ENCODE measurements at regions not wholly inside any gene's neighbourhood (a gene's known extent, or its start where the extent isn't known, plus 50 kb on each side); places are given as distances from the start of the nearest gene placed in this dataset.

DNA sequence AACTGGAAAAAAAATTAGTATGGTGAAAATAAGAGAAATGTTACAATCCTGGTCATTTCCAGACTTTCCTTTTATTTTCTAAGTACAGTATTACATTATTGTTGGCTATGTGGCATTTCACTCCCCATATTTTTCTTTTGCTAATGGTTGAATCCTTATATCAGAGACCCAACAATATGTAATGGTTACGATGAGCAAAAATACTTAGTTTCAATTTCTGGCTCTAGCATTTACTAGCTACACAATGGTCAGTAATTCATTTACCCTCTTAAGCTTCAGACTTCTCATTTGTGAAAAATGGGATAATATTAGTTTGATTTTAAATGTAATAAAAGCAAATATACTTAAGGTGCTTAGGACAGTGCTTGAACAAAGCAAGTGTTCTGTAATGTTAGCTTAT lies 942.9 kb upstream of the PABPC4L start:
- TF ChIP-seq, protein P1, sequence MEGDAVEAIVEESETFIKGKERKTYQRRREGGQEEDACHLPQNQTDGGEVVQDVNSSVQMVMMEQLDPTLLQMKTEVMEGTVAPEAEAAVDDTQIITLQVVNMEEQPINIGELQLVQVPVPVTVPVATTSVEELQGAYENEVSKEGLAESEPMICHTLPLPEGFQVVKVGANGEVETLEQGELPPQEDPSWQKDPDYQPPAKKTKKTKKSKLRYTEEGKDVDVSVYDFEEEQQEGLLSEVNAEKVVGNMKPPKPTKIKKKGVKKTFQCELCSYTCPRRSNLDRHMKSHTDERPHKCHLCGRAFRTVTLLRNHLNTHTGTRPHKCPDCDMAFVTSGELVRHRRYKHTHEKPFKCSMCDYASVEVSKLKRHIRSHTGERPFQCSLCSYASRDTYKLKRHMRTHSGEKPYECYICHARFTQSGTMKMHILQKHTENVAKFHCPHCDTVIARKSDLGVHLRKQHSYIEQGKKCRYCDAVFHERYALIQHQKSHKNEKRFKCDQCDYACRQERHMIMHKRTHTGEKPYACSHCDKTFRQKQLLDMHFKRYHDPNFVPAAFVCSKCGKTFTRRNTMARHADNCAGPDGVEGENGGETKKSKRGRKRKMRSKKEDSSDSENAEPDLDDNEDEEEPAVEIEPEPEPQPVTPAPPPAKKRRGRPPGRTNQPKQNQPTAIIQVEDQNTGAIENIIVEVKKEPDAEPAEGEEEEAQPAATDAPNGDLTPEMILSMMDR (IDR thresholded peaks at IDR 0.05; ENCODE audit: unreplicated experiment in 3 of 3): no peak
- no peak overlapping the region for H3K27ac Mint-ChIP-seq
- no peaks in the 10 kb centered on the region for H3K9me3 Mint-ChIP-seq
- no peaks in the 10 kb centered on the region for H3K27me3 Mint-ChIP-seq (ENCODE audit: low read depth)
- no peak overlapping the region for H3K4me3 Mint-ChIP-seq
- no peaks in the 10 kb centered on the region for H3K4me1 Mint-ChIP-seq
- H3K36me3 Mint-ChIP-seq (ENCODE audit: low read depth): no peaks in the 10 kb centered on the region

DNA sequence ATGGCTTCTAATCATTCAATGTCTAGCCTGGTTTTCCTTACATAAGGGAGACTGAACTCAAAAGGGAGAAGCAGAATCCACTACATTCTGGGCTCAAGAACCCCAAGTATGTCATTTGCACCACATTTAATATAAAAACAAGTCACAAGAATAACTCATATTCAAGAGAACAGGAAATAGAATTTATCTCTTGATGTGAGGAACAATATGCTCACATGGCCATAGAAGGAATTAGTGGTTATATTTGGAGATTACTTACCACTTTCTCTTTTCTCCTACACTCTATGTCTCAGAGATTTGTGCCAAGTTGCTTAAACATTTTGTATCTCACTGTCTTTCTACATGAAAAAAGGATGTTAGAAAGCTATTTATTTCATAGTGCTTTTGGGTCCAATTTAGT lies 922.6 kb upstream of the PABPC4L start:
- H3K9me3 Mint-ChIP-seq: no peaks in the 10 kb centered on the region
- TF ChIP-seq, protein P1 (IDR thresholded peaks at IDR 0.05; ENCODE audit: unreplicated experiment in 3 of 3): no peak
- H3K27me3 Mint-ChIP-seq (ENCODE audit: low read depth): no peaks in the 10 kb centered on the region
- H3K36me3 Mint-ChIP-seq (ENCODE audit: low read depth): no peaks in the 10 kb centered on the region
- peaks cover 8% of the 10 kb centered on the region for H3K4me1 Mint-ChIP-seq
- H3K4me3 Mint-ChIP-seq: no peak overlapping the region
- H3K27ac Mint-ChIP-seq: peak overlapping the region in 1 of 3 experiments; percentile 38

DNA sequence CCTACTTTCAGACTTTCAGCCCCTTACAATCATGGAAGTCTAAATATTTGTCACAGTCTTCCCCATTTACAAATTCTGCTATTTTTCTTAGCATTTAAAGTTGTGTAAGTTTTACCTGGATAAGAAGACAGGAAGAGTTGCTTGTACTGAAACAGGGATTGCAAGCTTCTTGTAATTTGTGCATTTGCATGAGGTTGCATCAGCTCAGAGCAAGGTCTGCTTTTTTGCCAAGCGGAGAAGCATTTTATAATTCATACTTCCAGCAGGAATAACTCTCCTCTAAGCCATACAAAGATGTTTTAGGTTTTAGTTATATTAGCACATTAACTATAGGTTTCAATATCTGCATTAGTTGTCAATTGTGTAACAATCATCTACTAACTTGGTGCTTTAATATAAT lies 922.0 kb upstream of the PABPC4L start:
- Mint-ChIP-seq H3K27me3 (ENCODE audit: low read depth) (no peaks in the 10 kb centered on the region), H3K27ac (peak overlapping the region in 1 of 3 experiments; percentile 26), H3K9me3 (no peaks in the 10 kb centered on the region), H3K36me3 (ENCODE audit: low read depth) (no peaks in the 10 kb centered on the region), H3K4me1 (peaks cover 8% of the 10 kb centered on the region), H3K4me3 (no peak overlapping the region)
- TF ChIP-seq, protein P1 (IDR thresholded peaks at IDR 0.05; ENCODE audit: unreplicated experiment in 3 of 3): no peak

DNA sequence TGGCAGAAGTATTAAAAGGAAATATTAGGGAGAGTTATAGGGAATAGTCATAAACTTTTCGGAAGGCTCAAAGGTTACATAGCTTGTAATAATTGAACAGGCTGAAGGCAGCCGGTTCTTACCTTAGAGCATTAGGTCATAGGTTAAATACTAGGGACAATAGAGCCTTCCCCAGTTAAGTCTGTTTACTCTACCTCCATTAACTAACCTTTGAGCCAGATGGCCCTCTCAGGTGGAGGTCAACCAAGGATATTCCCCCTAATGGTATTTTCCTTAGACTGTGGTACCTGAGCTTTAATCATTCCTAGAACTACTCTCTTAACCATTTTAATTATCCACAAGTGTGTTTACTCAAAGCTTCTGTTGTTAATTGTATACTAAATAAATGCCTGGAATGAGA lies 920.9 kb upstream of the PABPC4L start:
- H3K36me3 Mint-ChIP-seq (ENCODE audit: low read depth): no peaks in the 10 kb centered on the region
- TF ChIP-seq, protein P1 (IDR thresholded peaks at IDR 0.05; ENCODE audit: unreplicated experiment in 3 of 3): no peak
- peaks cover 8% of the 10 kb centered on the region for H3K4me1 Mint-ChIP-seq
- H3K4me3 Mint-ChIP-seq: no peak overlapping the region
- H3K27me3 Mint-ChIP-seq (ENCODE audit: low read depth): no peaks in the 10 kb centered on the region
- peak overlapping the region in 1 of 3 experiments; percentile 67 for H3K27ac Mint-ChIP-seq
- no peaks in the 10 kb centered on the region for H3K9me3 Mint-ChIP-seq

DNA sequence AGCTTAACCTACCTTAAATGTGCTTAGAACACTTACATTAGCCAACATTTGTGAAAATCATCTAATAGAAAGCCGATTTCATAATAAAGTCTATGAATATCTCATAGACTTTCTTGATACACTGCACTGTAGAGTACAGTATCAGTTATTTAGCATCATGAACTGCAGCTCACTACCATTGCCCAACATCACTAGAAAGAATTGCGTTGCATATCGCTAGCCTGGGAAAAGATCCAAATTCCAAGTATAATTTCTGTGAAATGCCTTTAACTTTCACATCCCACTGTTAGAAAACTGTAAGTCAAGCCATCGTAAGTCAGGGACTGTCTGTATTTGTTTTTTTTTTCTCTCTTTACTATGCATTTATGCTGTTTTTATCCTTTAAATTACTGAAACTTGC lies 918.6 kb upstream of the PABPC4L start:
- Mint-ChIP-seq H3K4me3 (peak overlapping the region in 1 of 3 experiments; percentile 3), H3K36me3 (ENCODE audit: low read depth) (no peaks in the 10 kb centered on the region), H3K27me3 (ENCODE audit: low read depth) (no peaks in the 10 kb centered on the region), H3K9me3 (no peaks in the 10 kb centered on the region), H3K27ac (peak overlapping the region in 2 of 3 experiments; percentile 2 to 20), H3K4me1 (peaks cover 8% of the 10 kb centered on the region)
- TF ChIP-seq, protein P1 (IDR thresholded peaks at IDR 0.05; ENCODE audit: unreplicated experiment in 3 of 3): no peak

DNA sequence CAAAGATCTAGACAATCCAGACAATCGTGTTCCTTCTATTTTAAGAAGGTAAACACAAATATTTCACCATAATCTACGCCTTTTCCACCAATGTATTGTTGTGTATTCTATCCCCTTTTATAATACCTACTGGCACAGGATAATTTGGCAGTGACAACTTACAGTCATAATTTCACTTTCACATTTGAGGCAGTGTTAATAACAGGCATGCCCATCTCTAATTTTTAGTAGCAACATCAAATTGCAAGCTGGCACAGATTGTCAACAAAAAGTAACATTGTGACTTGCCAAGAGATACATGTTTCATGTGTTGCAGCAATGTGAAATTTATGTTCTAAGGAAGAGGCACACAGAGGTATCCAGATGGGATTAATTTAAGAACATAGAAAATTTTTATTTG lies 912.5 kb upstream of the PABPC4L start:
- Mint-ChIP-seq H3K27me3 (ENCODE audit: low read depth) (no peaks in the 10 kb centered on the region), H3K9me3 (no peaks in the 10 kb centered on the region), H3K4me1 (no peaks in the 10 kb centered on the region), H3K36me3 (ENCODE audit: low read depth) (no peaks in the 10 kb centered on the region), H3K4me3 (no peak overlapping the region), H3K27ac (no peak overlapping the region)
- TF ChIP-seq, protein P1 (IDR thresholded peaks at IDR 0.05; ENCODE audit: unreplicated experiment in 3 of 3): no peak

Data from nephron (organoid).